Dermis microvascular lymphatic vessel endothelial cell (primary cell): ENCODE measurements at regions not wholly inside any gene's neighbourhood (a gene's known extent, or its start where the extent isn't known, plus 50 kb on each side); places are given as distances from the start of the nearest gene placed in this dataset.

ENCODE experiments used
- DNase-seq, 2 donors: peaks; one replicate each; pipeline versions ENCODE4 v3.0.0 to v3.0.0-alpha.2; 2010; ENCODE audit warnings: low read depth in 2 of 2

DNA sequence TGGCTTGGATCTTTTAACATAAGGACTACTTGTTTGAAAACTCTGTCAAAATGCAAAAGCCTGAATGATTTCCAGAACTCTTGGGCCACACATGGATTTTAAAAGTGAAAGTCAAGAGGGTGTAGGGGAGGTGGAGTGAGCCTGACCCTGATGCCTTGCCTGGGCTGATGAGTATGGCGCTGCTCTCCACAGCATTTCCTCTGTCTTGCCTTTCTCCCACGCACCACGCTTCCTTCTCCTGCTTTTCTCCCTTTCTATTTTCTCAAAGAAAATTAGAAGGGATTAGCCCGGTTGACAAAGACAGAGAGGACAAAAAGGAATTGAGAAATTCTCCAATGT, 207.0 kb upstream of the CCDC68 start:
- no peak for DNase-seq

DNA sequence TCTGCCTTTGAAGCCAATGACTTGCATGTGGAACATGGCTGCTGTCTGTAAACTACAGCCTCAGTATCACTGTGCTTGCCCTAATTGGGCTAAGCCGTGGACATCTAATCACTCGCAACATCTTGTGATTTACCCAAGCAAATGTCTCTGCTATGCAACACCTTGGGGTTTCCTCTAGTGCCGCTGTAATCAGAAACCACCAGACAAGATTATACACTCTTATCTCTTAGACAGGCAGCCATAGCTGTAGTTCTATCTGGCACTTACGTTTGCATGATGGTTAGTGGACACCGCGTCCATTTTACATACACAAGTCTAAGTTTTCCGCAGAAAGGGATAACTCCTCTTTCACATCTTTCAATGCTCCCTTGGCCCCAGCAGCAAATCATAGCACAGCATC, 204.3 kb upstream of the CCDC68 start:
- no peak for DNase-seq

DNA sequence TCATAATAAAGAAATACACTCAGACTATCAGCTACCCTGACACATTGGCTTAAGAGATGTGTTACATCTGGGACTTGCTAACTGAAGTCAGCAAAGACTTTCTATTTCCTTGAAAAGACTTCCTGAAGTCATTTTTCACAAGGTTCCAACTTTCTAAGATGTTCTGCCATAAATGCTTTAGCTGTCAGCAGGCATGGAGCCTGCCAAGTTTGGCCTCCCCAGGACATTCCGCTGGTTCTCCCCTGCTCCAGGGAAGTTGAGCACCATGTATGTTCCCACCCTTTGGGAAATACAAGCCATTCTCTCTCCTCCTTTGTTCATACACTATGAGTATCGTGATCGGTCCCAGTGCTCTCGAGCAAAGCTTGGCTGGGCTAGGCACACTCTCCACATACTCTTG, 202.7 kb upstream of the CCDC68 start:
- DNase-seq: no peak

DNA sequence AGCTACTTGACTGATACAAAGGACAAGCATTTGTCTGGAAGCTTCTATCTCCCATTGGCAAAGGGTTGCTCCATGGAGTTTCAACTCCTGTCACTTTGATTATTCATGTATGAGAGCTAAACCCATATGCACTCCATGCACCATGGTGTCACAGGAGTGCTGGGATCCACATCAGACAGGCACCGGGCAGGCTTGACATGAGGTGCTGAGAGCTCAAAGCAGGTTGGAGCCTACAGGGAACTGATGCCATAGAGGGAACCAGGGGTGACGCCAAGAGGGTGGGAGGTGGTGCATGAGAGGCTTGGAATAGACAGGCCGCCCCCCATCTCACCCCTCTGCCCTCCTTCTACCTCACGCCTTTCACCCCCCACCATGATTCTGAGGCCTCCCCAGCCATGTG, 199.8 kb upstream of the CCDC68 start:
- no peak for DNase-seq

GRCh38 chr18:55158570-55158969, 199.3 kb upstream of the CCDC68 start:
- no peak for DNase-seq

GRCh38 chr18:55153346-55153745, 194.1 kb upstream of the CCDC68 start:
- no peak for DNase-seq

GRCh38 chr18:55152801-55153200, 193.5 kb upstream of the CCDC68 start:
- DNase-seq: peak in 1 of 2 donors; percentile 5

GRCh38 chr18:55149994-55150393, 190.7 kb upstream of the CCDC68 start:
- DNase-seq: no peak

DNA sequence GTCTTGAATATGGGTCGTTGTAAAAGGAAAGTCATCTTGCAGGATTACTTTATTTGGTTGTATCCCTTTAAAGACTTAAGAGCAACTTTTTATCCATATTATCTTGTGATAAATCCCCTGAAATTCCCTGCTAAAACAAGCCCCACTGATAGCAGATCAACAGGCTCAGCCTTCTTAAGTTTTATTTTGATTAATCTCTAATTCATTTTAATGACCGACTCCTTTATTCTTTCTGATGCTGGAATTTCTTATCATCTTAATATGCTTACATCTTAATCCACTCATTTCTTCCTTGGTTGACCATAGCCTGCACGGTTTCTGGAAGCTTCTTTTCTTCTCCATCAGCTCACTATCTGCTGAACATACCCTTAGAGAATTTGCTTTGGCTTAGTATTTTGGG, 188.5 kb upstream of the CCDC68 start:
- no peak for DNase-seq

- DNase-seq: no peak
Observed at GRCh38 chr18:55144193-55144930, 185.1 kb upstream of the CCDC68 start.

GRCh38 chr18:55142410-55142809, 183.1 kb upstream of the CCDC68 start:
- DNase-seq: no peak

DNA sequence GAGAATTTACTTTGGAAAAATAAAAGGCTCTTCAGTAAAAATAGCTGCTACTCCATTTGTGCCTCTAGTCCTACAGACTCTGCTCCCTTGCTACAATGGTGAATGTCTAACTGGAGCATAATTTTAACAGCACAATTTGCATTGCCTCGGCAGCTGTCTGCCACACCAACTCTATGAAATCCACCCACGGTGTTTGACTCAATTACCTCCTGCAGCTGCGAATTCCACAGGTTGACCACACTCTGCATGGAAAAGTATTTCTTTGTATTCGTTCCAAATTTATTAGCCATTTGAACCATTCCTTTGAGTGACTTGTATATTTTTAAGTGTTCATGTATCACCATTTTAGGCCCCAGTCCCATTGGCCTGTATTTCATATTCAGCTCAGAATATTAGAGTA, 182.1 kb upstream of the CCDC68 start:
- no peak for DNase-seq

- DNase-seq: no peak
Observed at GRCh38 chr18:55139836-55140235, 180.6 kb upstream of the CCDC68 start.

GRCh38 chr18:55139307-55139706, 180.0 kb upstream of the CCDC68 start:
- no peak for DNase-seq

DNA sequence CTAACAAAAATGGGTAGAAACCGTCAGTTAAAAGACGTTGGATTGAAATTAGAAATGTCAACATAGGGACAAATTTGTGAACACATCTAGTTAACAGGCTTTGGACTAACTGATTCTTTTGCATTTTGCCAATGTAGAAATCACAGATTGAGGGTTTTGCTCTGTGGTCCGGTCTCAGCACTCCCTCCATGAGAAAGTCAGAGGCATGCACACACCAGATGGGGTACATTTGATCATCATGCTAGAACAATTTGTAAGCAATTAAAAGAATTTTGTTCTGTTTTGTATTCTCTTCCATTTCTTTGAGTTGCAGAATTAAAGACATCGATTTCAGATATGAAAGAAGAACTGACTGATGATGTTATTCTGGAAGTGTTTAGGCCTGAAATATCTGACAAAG, 179.1 kb upstream of the CCDC68 start:
- no peak for DNase-seq

DNA sequence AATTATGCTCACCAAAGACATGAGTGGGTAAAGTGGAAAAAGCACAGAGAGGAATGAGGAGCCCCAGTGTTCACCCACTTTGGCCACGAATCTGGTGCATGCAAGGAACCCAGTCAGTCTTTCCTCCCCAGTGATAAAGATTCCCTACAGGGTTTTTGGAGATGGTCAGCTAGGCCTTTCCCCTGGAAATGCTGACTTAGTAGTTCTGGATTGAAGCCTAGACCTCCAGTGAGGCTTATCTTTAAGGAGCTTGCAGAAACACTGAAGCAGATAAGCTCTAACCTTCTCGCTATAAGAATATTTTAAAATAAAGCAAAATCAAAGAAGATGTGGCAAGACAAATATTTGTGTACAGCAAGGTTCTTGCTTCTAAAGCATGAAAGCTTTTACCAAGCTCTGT, 178.3 kb upstream of the CCDC68 start:
- DNase-seq: no peak

DNA sequence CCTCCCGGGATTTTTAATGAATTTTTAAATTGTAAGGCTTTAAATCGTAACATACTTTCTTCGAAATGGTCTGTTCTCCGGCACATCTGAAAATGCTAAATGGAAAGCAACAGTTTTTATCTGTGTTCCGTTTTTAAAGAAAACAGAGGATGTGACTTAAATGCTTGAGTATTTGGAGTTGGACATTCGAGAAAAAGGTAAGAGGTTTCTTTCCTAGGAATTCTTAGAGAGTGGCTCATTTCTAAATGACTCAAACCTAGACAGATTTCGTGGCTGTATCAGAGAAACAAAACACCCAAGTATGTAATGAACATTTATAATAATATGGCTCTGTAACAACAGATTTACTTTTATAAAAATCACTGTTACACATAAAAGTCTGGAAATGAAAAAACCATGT, 177.6 kb upstream of the CCDC68 start:
- DNase-seq: peak in 1 of 2 donors; percentile 4

DNA sequence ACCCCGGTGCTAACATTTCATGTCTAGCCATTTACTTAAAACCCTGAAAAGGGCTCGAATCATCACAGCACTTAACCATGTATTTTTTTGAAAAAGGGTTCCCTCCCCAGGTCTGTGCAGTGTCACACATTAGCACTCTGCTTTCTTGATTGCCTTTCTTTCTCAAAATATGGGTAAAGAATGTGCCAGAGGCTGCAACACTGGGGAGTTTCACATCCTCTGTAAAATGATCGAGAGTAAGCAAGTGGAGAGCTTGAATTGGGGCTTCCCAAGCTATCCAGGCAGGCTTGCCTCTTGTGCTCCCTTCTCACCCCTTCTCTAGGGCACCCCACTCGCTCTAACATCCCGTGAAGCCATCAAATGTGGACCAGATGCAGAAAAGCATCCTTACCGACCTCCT, 177.0 kb upstream of the CCDC68 start:
- no peak for DNase-seq

DNA sequence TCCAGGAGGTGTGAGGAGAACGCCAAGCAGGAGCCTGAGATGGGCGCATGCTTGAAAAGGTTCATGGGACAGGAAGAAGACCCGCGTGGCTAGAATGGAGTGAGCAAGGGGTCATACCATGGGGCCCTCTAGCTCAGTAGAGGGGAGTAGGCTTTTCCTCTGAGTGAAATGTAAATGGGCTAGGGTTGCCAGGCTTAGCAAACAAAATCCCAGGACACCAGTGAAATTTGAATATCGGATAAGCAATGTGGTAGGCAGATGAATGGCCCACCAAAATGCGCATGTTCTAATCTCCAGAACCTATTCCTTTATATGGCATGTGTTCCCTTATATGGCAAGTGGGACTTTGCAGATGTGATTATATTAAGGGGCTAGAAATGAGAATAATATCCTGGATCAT, 174.1 kb upstream of the CCDC68 start:
- DNase-seq: no peak

DNA sequence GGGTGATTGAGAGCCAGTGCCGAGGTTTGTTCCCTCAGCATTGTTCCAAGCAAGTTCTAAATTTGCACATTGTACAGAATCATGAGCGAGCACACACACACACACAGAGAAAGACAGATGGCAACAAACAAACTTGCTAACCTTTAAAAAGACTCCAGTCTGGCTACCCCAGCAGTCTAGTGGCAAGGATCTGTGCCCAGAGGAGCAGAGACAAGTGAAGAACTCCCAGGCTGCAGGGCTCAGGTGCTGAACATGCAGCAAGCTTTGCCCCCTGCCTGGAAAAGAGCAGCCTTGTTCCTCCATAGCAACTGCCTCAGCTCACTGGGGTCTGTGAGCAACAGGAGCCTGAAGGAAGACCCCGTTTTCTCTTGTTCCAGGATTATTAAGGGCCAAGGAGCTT, 169.2 kb upstream of the CCDC68 start:
- DNase-seq: no peak

- DNase-seq: no peak
Observed at GRCh38 chr18:55124078-55124763, 165.0 kb upstream of the CCDC68 start.

DNA sequence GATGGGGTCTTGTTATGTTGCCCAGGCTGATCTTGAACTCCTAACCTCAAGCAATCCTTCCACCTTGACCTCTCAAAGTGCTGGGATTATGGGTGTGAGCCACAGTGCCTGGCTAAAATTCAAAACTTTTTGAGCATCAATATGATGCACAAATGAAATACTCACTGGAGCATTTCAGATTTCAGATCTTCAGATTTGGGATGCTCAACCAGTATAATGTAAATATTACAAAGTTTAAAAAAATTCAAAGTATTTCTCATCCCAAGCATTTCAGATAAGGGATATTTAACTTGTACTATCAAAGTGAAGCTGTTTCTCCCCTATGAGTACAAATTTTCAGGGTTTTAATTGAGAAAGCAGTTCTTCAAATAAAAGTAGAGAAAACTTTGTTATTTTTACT, 164.1 kb upstream of the CCDC68 start:
- DNase-seq: no peak

GRCh38 chr18:55121397-55122170, 162.3 kb upstream of the CCDC68 start:
- no peak for DNase-seq
